Ishikawa (cell line): ENCODE measurements at regions not wholly inside any gene's neighbourhood (a gene's known extent, or its start where the extent isn't known, plus 50 kb on each side); places are given as distances from the start of the nearest gene placed in this dataset.

Source experiments
- CEBPB ChIP-seq: IDR thresholded peaks from 2 replicates; pipeline ENCODE4 v1.6.1; 2012
- CREB1 ChIP-seq: IDR thresholded peaks from 2 replicates; pipeline ENCODE4 v1.6.1; 2012; ENCODE audit warnings: low read depth
- EGR1 ChIP-seq: IDR thresholded peaks from 2 replicates; pipeline ENCODE4 v1.6.1; 2012
- EP300 ChIP-seq: IDR thresholded peaks from 2 replicates; pipeline ENCODE4 v1.6.1; 2012; ENCODE audit warnings: borderline replicate concordance
- FOXM1 ChIP-seq: IDR thresholded peaks from 2 replicates; pipeline ENCODE4 v1.6.1; 2012; ENCODE audit warnings: low read depth, borderline replicate concordance
- MAX ChIP-seq: IDR thresholded peaks from 2 replicates; pipeline ENCODE4 v1.6.1; 2012
- NFIC ChIP-seq: IDR thresholded peaks from 2 replicates; pipeline ENCODE4 v1.6.1; 2012
- RAD21 ChIP-seq: IDR thresholded peaks from 2 replicates; pipeline ENCODE4 v1.6.1; 2012; ENCODE audit warnings: low read depth
- REST ChIP-seq: IDR thresholded peaks from 2 replicates; pipeline ENCODE4 v1.6.1; 2012; ENCODE audit warnings: low read depth, mild to moderate bottlenecking
- TAF1 ChIP-seq: IDR thresholded peaks from 2 replicates; pipeline ENCODE4 v1.6.1; 2012; ENCODE audit warnings: low read depth, mild to moderate bottlenecking
- TEAD4 ChIP-seq: IDR thresholded peaks from 2 replicates; pipeline ENCODE4 v1.6.1; 2012
- YY1 ChIP-seq: IDR thresholded peaks from 2 replicates; pipeline ENCODE4 v1.6.1; 2012; ENCODE audit warnings: low read depth

- TF ChIP-seq EP300 (no peak), CREB1 (no peak), EGR1 (no peak), MAX (no peak), TEAD4 (no peak), TAF1 (no peak), NFIC (no peak), FOXM1 (no peak), CEBPB (no peak), RAD21 (no peak), REST (no peak), YY1 (no peak)
These were observed 1058.9 kb downstream of the GALC start for GRCh38 chr14:86933958-86934595.
